Neural cell (in vitro differentiated cells): ENCODE measurements at regions not wholly inside any gene's neighbourhood (a gene's known extent, or its start where the extent isn't known, plus 50 kb on each side); places are given as distances from the start of the nearest gene placed in this dataset.

Experiments
- H2AFZ ChIP-seq: fragments of 200-600, 300-800 bp; sonication (generic), shearing (Covaris generic); 2 replicates; pipeline ENCODE4 v1.6.0; 2014; ENCODE audit warnings: low read depth, mild to moderate bottlenecking, antibody characterized with exemption, low read length, moderate library complexity
- H3F3A ChIP-seq: fragments of 200-600 bp; shearing (Covaris generic); 2 replicates; pipeline ENCODE4 v1.6.1; 2016; ENCODE audit warnings: mild to moderate bottlenecking, moderate library complexity, mixed read lengths, antibody characterized with exemption, low read length; ENCODE audit not compliant: insufficient read depth, poor library complexity, severe bottlenecking
- H3K27ac ChIP-seq: fragments of 200-600, 300-800 bp; sonication (generic), shearing (Covaris generic); 2 replicates; pipeline ENCODE4 v1.5.1; 2014; ENCODE audit warnings: mild to moderate bottlenecking, low read length, moderate library complexity
- H3K27me3 ChIP-seq: fragments of 300-800, 200-600 bp; sonication (generic), shearing (Covaris generic); 2 replicates; pipeline ENCODE4 v1.6.0; 2014; ENCODE audit warnings: mild to moderate bottlenecking, low read depth, low read length, moderate library complexity; ENCODE audit not compliant: insufficient read depth
- H3K36me3 ChIP-seq: fragments of 300-800, 200-600 bp; sonication (generic), shearing (Covaris generic); 2 replicates; pipeline ENCODE4 v1.5.1; 2014; ENCODE audit warnings: mild to moderate bottlenecking, antibody characterized with exemption, low read length, moderate library complexity; ENCODE audit not compliant: insufficient read depth
- H3K4me2 ChIP-seq: fragments of 300-800, 200-600 bp; sonication (generic), shearing (Covaris generic); 2 replicates; pipeline ENCODE4 v1.6.0; 2014; ENCODE audit warnings: mild to moderate bottlenecking, low read length
- H3K4me3 ChIP-seq: fragments of 300-800, 200-600 bp; sonication (generic), shearing (Covaris generic); 2 replicates; pipeline ENCODE4 v1.5.1; 2014; ENCODE audit warnings: mild to moderate bottlenecking, low read length, moderate library complexity
- H3K79me2 ChIP-seq: fragments of 200-600 bp; shearing (Covaris generic); replicated peaks from 2 replicates; pipeline ENCODE4 v1.6.0; 2014; ENCODE audit warnings: mild to moderate bottlenecking, low read length, moderate library complexity; ENCODE audit not compliant: insufficient read depth
- H3K9ac ChIP-seq: fragments of 300-800, 200-600 bp; sonication (generic), shearing (Covaris generic); 2 replicates; pipeline ENCODE4 v1.6.1; 2016; ENCODE audit warnings: mild to moderate bottlenecking, low read length, mixed read lengths
- H3K9me2 ChIP-seq: fragments of 200-600 bp; shearing (Covaris generic); 2 replicates; pipeline ENCODE4 v1.6.1; 2016; ENCODE audit warnings: mild to moderate bottlenecking, low read length, mixed read lengths; ENCODE audit not compliant: insufficient read depth
- H3K9me3 ChIP-seq: fragments of 200-600, 300-800 bp; sonication (generic), shearing (Covaris generic); 2 replicates; pipeline ENCODE4 v1.6.1; 2016; ENCODE audit warnings: mild to moderate bottlenecking, mixed run types, low read length, moderate library complexity, mixed read lengths
- H4K20me1 ChIP-seq: fragments of 200-600 bp; shearing (Covaris generic); 2 replicates; pipeline ENCODE4 v1.6.1; 2016; ENCODE audit warnings: mild to moderate bottlenecking, mixed run types; ENCODE audit not compliant: insufficient read depth
- EP300 ChIP-seq: fragments of 450-650 bp; conservative IDR thresholded peaks from 2 replicates; pipeline ENCODE4 v1.6.1; 2014; ENCODE audit warnings: antibody characterized with exemption, mild to moderate bottlenecking, moderate library complexity; ENCODE audit not compliant: poor library complexity, severe bottlenecking
- EZH2 ChIP-seq: fragments of 200-600, 300-800 bp; shearing (Covaris generic), sonication (generic); IDR thresholded peaks from 2 replicates; pipeline ENCODE4 v1.6.1; 2014; ENCODE audit warnings: antibody characterized with exemption, low read length, borderline replicate concordance, mild to moderate bottlenecking; ENCODE audit not compliant: insufficient read depth, poor library complexity, severe bottlenecking
- MXI1 ChIP-seq: fragments of 450-650 bp; conservative IDR thresholded peaks from 2 replicates; pipeline ENCODE4 v1.6.1; 2014; ENCODE audit warnings: antibody characterized with exemption, mild to moderate bottlenecking; ENCODE audit not compliant: poor library complexity, severe bottlenecking
- POLR2AphosphoS5 ChIP-seq: IDR thresholded peaks from 2 replicates; pipeline ENCODE4 v1.6.1; 2012
- RAD21 ChIP-seq: fragments of 450-650 bp; conservative IDR thresholded peaks from 2 replicates; pipeline ENCODE4 v1.6.1; 2014; ENCODE audit warnings: antibody characterized with exemption, mild to moderate bottlenecking, moderate library complexity
- SMC3 ChIP-seq: fragments of 450-650 bp; conservative IDR thresholded peaks from 2 replicates; pipeline ENCODE4 v1.6.1; 2014; ENCODE audit warnings: antibody characterized with exemption, mild to moderate bottlenecking, moderate library complexity; ENCODE audit not compliant: poor library complexity
- TAF1 ChIP-seq: IDR thresholded peaks from 2 replicates; pipeline ENCODE4 v1.6.1; 2012; ENCODE audit warnings: low read depth
- TF ChIP-seq, protein P1 (sequence below): IDR thresholded peaks from 2 replicates; pipeline ENCODE4 v1.6.1; 2012; ENCODE audit warnings: borderline replicate concordance
- TF ChIP-seq, protein P2 (sequence below): fragments of 450-650 bp; IDR thresholded peaks from 2 replicates; pipeline ENCODE4 v1.5.1; 2014; ENCODE audit warnings: antibody characterized with exemption, mild to moderate bottlenecking, moderate library complexity; ENCODE audit not compliant: poor library complexity, severe bottlenecking

- H3K4me2 ChIP-seq: no peak overlapping the region
- no peak overlapping the region for H3K27ac ChIP-seq
- no peaks in the 10 kb centered on the region for H3K79me2 ChIP-seq
- H3K27me3 ChIP-seq: no peaks in the 10 kb centered on the region
- TF ChIP-seq POLR2AphosphoS5: no peak
- no peak for TF ChIP-seq RAD21
- TF ChIP-seq EP300: no peak
- no peak for TF ChIP-seq MXI1
- TF ChIP-seq, protein P1, sequence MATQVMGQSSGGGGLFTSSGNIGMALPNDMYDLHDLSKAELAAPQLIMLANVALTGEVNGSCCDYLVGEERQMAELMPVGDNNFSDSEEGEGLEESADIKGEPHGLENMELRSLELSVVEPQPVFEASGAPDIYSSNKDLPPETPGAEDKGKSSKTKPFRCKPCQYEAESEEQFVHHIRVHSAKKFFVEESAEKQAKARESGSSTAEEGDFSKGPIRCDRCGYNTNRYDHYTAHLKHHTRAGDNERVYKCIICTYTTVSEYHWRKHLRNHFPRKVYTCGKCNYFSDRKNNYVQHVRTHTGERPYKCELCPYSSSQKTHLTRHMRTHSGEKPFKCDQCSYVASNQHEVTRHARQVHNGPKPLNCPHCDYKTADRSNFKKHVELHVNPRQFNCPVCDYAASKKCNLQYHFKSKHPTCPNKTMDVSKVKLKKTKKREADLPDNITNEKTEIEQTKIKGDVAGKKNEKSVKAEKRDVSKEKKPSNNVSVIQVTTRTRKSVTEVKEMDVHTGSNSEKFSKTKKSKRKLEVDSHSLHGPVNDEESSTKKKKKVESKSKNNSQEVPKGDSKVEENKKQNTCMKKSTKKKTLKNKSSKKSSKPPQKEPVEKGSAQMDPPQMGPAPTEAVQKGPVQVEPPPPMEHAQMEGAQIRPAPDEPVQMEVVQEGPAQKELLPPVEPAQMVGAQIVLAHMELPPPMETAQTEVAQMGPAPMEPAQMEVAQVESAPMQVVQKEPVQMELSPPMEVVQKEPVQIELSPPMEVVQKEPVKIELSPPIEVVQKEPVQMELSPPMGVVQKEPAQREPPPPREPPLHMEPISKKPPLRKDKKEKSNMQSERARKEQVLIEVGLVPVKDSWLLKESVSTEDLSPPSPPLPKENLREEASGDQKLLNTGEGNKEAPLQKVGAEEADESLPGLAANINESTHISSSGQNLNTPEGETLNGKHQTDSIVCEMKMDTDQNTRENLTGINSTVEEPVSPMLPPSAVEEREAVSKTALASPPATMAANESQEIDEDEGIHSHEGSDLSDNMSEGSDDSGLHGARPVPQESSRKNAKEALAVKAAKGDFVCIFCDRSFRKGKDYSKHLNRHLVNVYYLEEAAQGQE: no peak
- TF ChIP-seq EZH2: no peak
- TF ChIP-seq, protein P2, sequence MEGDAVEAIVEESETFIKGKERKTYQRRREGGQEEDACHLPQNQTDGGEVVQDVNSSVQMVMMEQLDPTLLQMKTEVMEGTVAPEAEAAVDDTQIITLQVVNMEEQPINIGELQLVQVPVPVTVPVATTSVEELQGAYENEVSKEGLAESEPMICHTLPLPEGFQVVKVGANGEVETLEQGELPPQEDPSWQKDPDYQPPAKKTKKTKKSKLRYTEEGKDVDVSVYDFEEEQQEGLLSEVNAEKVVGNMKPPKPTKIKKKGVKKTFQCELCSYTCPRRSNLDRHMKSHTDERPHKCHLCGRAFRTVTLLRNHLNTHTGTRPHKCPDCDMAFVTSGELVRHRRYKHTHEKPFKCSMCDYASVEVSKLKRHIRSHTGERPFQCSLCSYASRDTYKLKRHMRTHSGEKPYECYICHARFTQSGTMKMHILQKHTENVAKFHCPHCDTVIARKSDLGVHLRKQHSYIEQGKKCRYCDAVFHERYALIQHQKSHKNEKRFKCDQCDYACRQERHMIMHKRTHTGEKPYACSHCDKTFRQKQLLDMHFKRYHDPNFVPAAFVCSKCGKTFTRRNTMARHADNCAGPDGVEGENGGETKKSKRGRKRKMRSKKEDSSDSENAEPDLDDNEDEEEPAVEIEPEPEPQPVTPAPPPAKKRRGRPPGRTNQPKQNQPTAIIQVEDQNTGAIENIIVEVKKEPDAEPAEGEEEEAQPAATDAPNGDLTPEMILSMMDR: no peak
- TF ChIP-seq SMC3: no peak
- no peak for TF ChIP-seq TAF1
- H3K9me2 ChIP-seq: no peaks in the 10 kb centered on the region
- no peak overlapping the region for H3K4me3 ChIP-seq
- no peaks in the 10 kb centered on the region for H3K9me3 ChIP-seq
- H3K36me3 ChIP-seq: no peaks in the 10 kb centered on the region
- H3K9ac ChIP-seq: no peak overlapping the region
- H3F3A ChIP-seq: no peaks in the 10 kb centered on the region
- H4K20me1 ChIP-seq: no peaks in the 10 kb centered on the region
- H2AFZ ChIP-seq: no peak overlapping the region
Measured at GRCh38 chr2:60648191-60648590, 94.7 kb upstream of the BCL11A start.

- no peaks in the 10 kb centered on the region for H3K79me2 ChIP-seq
- no peak overlapping the region for H3K4me3 ChIP-seq
- TF ChIP-seq EP300 (no peak), EZH2 (no peak), MXI1 (no peak), POLR2AphosphoS5 (no peak), RAD21 (no peak), SMC3 (no peak), TAF1 (no peak)
- TF ChIP-seq, protein P2: no peak
- TF ChIP-seq, protein P1: no peak
- H3F3A ChIP-seq: no peaks in the 10 kb centered on the region
- H3K27me3 ChIP-seq: no peaks in the 10 kb centered on the region
- no peaks in the 10 kb centered on the region for H4K20me1 ChIP-seq
- H3K9me2 ChIP-seq: no peaks in the 10 kb centered on the region
- H3K4me2 ChIP-seq: no peak overlapping the region
- no peak overlapping the region for H3K9ac ChIP-seq
- H3K27ac ChIP-seq: no peak overlapping the region
- H3K9me3 ChIP-seq: no peaks in the 10 kb centered on the region
- no peak overlapping the region for H2AFZ ChIP-seq
- no peaks in the 10 kb centered on the region for H3K36me3 ChIP-seq
Measured at GRCh38 chr2:60649721-60650120, 96.3 kb upstream of the BCL11A start.
